HepG2 (cell line): ENCODE measurements at regions not wholly inside any gene's neighbourhood (a gene's known extent, or its start where the extent isn't known, plus 50 kb on each side); places are given as distances from the start of the nearest gene placed in this dataset.

Source experiments
- CEBPZ ChIP-seq: IDR thresholded peaks from 2 replicates; pipeline ENCODE4 v1.6.1; 2012; ENCODE audit warnings: low read length, improper control_type of control experiment
- CREB3 ChIP-seq: sonication (generic); formaldehyde crosslinking; IDR thresholded peaks from 2 replicates; pipeline ENCODE4 v1.5.0; 2020; ENCODE audit warnings: missing genetic modification reagents
- CTCF ChIP-seq: sonication (generic); formaldehyde crosslinking; IDR thresholded peaks from 2 replicates; pipeline ENCODE4 v1.5.0; 2020; ENCODE audit warnings: mild to moderate bottlenecking, missing genetic modification reagents, moderate library complexity
- EZH2 ChIP-seq: conservative IDR thresholded peaks from 2 replicates; pipeline ENCODE4 v1.6.1; 2012; ENCODE audit warnings: mild to moderate bottlenecking, low read depth, low read length, moderate library complexity
- JUND ChIP-seq: sonication (generic); formaldehyde crosslinking; IDR thresholded peaks from 2 replicates; pipeline ENCODE4 v1.8.0; 2022; ENCODE audit warnings: mild to moderate bottlenecking, missing genetic modification reagents
- NFYB ChIP-seq: sonication (generic); formaldehyde crosslinking; IDR thresholded peaks from 2 replicates; pipeline ENCODE4 v1.4.0; 2020; ENCODE audit warnings: missing genetic modification reagents
- PCBP1 ChIP-seq: fragments of 200-400 bp; formaldehyde crosslinking; IDR thresholded peaks from 2 replicates; pipeline ENCODE4 v1.6.1; 2017; ENCODE audit warnings: mild to moderate bottlenecking, low read depth, low read length, borderline replicate concordance
- PHF5A ChIP-seq: IDR thresholded peaks from one replicate; pipeline ENCODE4 v1.6.1; 2018; ENCODE audit warnings: low read depth, missing genetic modification reagents; ENCODE audit not compliant: unreplicated experiment
- PITX1 ChIP-seq: sonication (generic); formaldehyde crosslinking; IDR thresholded peaks from 2 replicates; pipeline ENCODE4 v1.5.1; 2020; ENCODE audit warnings: mild to moderate bottlenecking, missing genetic modification reagents
- POLR2A ChIP-seq, 2 experiments: IDR thresholded peaks; 2 replicates each; pipeline ENCODE4 v1.6.1; 2011; ENCODE audit warnings: low read depth in 2 of 2, low read length in 2 of 2, mild to moderate bottlenecking in 1 of 2, moderate library complexity in 1 of 2; ENCODE audit not compliant: insufficient read depth in 1 of 2
- PRMT3 ChIP-seq: sonication (generic); formaldehyde crosslinking; IDR thresholded peaks from 2 replicates; pipeline ENCODE4 v1.8.1; 2022; ENCODE audit warnings: low read depth, mild to moderate bottlenecking, moderate library complexity, missing genetic modification reagents, borderline replicate concordance
- ZBTB49 ChIP-seq: sonication (generic); formaldehyde crosslinking; IDR thresholded peaks from 2 replicates; pipeline ENCODE4 v1.4.0; 2020; ENCODE audit warnings: missing genetic modification reagents, borderline replicate concordance
- ZIK1 ChIP-seq: sonication (generic); formaldehyde crosslinking; IDR thresholded peaks from 2 replicates; pipeline ENCODE4 v1.5.0; 2020; ENCODE audit warnings: mild to moderate bottlenecking, low read depth, missing genetic modification reagents, borderline replicate concordance
- ZNF121 ChIP-seq: sonication (generic); formaldehyde crosslinking; IDR thresholded peaks from 2 replicates; pipeline ENCODE4 v1.5.0; 2020; ENCODE audit warnings: mild to moderate bottlenecking, missing genetic modification reagents

- TF ChIP-seq CTCF (CRISPR knock-in tag) (no peak), EZH2 (no peak), POLR2A (IDR thresholded peaks at IDR 0.05; ENCODE audit: insufficient read depth in 1 of 2, low read depth in 2 of 2, low read length in 2 of 2) (no peak), NFYB (CRISPR knock-in tag) (no peak), PITX1 (CRISPR knock-in tag) (no peak), ZBTB49 (CRISPR knock-in tag) (no peak), JUND (CRISPR knock-in tag) (no peak), CREB3 (CRISPR knock-in tag) (no peak), PRMT3 (no peak), ZIK1 (CRISPR knock-in tag) (no peak), CEBPZ (no peak), ZNF121 (CRISPR knock-in tag) (no peak), PHF5A (CRISPR knock-in tag) (no peak), PCBP1 (no peak)
These were observed 648.8 kb upstream of the COBL start for GRCh38 chr7:51965454-51965853.
